ENCODE measurements at regions not wholly inside any gene's neighbourhood (a gene's known extent, or its start where the extent isn't known, plus 50 kb on each side); places are given as distances from the start of the nearest gene placed in this dataset.

DNA sequence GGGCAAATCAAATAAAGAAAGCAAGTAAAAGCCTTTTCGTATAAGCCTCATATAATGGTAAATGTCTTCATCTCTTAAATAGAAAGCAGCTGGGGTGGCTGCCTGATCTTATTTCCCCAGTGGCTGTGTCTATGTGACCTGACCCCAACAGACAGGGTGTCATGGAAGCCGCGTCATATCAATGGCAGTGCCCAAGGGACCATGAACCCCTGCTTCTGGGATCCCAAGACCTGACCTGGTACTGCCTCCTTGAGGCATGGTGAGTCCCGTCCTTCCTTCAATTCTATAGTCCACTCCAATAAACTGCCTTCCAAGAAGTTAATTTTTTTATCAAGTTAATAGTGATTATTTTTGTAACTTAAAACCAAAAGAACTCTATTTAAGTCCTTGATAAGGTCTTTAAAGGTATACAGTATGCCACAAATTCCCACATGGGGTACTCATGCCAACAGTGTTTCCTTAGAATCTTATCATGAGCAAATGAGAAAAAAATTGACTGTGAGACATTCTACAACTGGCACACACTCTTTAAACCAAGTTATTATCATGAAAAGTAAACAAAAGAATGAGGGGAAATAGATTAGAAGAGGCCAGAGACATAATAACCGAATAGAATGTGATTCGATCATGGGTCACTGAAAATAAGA, 104.6 kb downstream of the ADSS2 start:
- no peak for DNase-seq (ENCODE audit: low read depth)

DNA sequence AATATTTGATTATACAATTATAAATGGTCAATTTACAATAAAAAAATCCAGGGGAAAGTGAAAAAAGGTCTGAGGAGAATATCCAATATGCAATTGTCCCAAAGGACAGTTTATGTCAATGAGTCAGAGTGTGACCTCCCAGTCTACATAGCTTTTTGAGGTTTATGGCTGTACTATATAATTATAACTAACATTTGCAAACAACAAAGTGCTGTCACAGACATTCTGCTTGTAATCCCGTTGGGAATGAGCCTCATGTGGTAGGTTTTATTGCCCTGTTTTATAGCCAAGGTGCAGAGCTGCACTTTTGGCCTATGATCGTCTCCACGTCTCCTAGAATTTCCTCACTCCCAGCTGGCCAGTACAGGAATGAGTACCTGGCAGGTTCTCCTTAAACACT, 103.8 kb downstream of the ADSS2 start:
- DNase-seq (ENCODE audit: low read depth): peak; percentile 24

DNA sequence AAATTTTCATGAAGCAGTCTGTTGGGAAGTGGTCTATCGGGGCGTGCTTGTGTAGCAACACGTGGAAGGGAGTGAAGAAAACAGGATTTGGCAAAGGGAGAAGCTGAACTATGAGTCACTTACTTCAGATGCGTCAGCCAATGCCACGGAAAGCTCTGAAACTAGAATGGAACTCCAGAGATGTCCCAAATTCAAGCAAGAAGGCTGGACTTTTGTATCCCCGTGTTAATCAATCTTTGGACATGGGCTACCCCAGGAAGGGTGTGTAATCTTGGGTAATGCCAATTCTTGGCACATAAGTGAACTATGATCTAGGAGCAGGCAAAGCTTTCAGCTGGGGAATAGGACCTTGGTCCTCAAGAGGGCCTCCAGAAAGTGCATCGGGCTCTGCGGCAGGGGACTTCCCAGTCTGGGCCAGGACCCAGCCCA, 102.6 kb downstream of the ADSS2 start:
- peak; percentile 82 for DNase-seq (ENCODE audit: low read depth)

DNA sequence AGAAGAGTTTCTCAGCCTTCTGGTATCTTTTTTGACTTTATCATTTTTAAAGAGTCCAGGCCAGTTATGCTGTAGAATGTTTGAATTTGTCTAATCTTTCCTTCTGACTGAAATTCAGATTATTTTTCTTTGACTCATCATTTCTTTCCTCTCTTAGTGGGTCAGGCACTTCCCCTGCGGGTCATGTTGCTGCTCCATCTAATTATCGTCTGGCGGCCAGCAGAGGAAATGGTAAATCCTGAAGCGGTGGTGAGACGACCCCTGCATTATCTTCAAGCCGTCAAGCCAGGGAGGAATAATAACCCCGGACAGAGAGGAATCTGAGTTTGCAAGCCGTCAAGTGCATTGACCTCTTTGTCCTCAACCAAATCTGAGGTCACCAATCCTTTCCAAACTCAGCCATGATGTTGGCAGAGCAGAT, 102.1 kb downstream of the ADSS2 start:
- peak; percentile 33 for DNase-seq (ENCODE audit: low read depth)

DNA sequence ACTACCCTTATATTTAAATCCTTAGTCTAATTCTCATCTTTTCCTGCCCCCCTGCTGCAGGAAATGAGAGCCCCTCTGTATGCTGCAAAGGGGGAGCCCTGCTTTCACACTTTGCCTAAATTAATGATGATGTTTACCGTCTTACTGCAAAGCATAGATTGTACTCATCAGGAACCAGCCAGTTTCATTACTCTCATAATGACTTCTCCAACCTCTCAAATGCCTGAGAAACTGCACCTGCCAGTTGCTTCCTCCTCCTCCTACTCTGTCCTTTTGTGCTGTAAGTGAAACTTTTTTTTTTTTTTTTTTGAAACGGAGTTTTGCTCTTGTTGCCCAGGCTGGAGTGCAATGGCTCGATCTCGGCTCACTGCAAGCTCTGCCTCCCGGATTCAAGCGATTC, 101.7 kb downstream of the ADSS2 start:
- DNase-seq (ENCODE audit: low read depth): no peak

DNA sequence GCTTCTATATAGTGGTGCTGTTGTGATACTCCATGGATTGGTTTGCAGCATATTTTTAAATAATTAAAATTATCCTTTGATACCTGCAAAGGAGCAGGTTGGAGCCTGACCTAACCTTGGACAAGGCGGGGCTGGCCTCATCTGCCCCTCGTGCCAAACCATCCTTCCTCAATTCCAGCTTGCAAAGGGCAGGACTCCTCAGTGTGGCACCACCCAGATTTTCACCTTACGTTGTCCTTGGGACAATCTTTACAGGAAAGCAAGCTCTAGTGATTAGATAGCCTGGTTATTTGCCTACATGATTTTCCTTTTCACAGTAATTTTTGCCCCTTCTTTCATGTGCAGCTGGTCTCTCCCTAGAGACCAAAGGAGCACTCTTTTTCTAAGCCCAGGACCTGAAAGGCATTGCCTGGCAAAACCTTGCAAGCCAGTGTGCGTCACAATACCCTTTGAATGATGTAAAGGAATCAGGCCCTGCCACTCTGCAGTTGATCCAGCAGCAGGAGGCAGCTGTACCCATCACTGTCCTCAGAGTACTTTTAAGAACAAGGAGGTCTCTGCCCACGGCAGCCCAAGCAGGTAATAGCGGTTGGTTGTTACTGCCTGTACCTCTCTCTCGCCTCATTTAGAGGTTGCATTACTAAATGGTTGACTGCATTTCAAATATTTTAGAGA, 99.4 kb downstream of the ADSS2 start:
- no peak for DNase-seq (ENCODE audit: low read depth)

DNA sequence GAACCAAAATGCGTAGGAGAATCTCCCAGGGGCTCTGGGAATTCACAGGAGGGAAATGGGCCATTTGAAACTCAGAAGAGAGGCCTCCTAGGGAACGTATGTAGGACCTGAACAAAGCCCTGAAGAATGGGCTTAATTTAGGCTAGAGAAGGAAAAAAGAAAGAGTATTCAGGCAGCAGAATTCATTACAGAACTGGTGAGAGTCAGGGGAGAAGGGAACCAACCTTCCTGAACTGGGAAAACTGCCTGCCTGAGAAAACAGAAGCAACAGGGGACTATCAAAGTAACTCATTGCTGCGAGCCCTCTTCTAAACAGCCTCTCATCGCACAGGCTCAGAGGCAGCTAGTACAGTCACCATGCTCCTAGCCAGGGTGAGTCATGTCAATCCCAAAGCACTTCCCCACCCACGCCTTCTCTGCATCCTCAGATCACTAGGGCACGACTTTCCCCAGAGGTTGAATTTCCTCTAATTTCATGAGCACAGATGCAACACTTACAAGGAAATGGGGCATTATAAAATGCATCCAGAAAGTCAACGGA, 98.1 kb downstream of the ADSS2 start:
- peak; percentile 94 for DNase-seq (ENCODE audit: low read depth)

DNA sequence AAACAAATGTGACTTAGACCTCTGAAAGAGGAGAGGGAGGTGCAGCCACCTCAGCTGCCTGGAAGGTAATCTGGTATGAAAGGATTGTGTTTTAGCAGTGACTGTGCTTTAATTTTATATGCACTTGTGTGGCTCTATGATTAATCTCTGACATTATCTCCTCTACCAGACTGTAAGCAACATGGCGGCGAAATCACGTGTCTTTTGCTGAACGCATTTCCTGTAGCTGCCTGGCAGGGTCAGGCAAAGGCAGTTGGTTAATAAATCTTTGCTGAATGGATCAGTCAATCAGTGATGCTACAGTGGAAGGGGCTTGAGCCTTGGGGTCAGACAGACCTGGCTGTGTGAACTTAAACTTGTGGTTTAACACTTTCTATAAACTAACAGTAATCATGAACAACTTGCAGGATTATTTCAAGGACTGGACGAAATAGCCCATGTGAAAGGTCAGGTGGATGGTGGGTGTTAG, 96.9 kb downstream of the ADSS2 start:
- no peak for DNase-seq (ENCODE audit: low read depth)

DNA sequence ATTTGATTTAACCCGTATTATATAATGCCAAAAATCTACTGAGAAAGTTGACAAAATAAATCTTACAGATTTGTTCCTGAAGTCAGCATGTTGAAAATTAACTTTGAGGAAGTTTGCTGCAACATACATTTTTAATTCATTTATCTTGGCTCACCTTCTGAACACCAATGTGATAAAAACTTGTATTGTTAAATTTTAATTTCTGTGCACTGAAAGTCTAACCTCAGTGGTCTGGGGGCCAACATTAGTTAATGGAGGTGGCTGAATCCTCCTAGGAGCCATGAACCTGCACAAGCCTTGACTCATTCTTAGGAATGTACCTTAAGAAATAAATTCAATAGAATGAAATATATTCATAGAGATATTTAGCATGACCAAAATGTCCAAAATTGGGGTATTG, 95.3 kb downstream of the ADSS2 start:
- DNase-seq (ENCODE audit: low read depth): no peak
